HG03280 (cell line): ENCODE measurements at regions not wholly inside any gene's neighbourhood (a gene's known extent, or its start where the extent isn't known, plus 50 kb on each side); places are given as distances from the start of the nearest gene placed in this dataset.
"Not testable (repeated sequence)": the region's sequence is repeated elsewhere in the genome, so short reads cannot be mapped to it uniquely, and the experiment has no call there.

Experiments used
- ATAC-seq: cut with Tn5 transposase; IDR thresholded peaks from one replicate; pipeline ENCODE4 v1.9.1; 2021; ENCODE audit warnings: mild to moderate bottlenecking, moderate library complexity; ENCODE audit not compliant: unreplicated experiment

DNA sequence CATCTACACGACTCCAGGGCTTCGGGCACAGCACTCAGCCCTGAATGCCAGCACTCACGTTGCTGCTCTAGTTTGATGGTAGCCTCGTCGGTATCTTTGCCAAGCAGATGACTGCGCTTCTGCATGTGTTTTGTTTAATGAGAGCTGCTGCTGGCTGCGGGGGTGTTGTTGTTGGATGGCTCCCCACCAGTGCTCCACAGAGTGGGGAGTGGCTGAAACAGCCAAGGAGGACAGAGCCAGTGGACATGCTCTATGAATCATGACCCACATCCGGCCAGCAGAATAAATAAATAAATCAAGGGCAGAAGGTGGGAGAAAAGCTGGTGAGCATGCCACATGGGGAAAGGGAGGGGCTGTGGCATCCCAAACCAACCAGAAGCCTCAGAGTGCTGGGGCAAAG lies 131.2 kb upstream of the SOX11 start:
- ATAC-seq: no peak

DNA sequence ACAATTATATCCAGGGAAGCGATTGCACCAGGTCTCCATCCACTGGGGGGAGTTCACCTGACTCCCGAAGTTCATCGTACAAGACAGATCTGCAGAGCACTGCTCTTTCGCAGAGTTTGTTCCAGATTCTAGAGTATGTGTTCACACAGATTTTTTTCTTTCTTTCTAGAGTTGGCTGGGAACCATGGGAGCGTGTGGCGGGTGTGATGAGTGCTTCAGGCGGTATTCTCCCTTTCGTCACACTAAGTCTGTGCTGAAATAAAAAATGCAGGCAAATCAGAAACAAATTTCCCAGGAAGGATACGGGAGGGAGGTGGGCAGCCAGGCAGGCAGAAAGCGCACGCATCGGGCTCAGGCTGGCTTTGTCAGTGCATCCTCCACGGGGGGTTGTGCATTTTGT lies 129.8 kb upstream of the SOX11 start:
- ATAC-seq: no peak

DNA sequence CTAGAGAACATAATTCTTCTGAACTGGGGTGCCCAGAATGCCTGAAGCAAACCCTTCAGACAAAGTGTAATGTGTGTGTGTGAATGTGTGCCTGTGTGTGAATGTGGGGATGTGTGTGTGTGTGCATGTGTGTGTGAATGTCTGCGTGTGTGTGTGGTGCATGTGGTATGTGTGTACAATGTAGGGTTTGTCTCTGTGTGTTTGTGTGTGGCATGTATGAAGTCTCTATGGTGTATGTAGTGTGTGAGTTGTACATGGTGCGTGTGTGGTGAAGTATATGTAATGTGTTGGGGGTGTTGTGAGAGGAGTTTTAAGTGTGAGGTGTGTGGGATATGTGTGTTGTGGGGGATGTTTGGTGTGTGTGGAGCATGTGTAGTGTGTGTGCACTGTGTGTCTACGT lies 129.3 kb upstream of the SOX11 start:
- ATAC-seq: no peak

- no peak for ATAC-seq
These were observed 128.8 kb upstream of the SOX11 start for GRCh38 chr2:5563411-5563810.

DNA sequence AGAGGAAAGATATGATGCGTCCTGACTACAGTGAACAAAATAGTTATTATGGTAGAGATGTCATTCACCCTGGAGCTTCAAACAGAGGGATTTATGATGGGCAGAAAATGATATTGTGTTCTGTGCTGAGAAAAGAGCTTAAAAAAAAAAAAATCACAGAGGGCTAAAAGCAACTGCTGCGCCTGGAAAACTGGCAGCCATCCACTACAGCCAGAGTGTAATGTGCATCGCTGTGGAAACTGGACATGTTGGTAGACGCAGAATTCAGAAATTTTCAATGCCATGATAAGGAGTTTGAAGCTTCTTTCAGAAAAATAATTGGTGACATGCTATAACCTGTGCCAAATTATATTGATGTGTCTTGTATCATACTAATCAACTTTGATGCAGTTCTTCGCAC lies 122.9 kb upstream of the SOX11 start:
- ATAC-seq: no peak

GRCh38 chr2:5576015-5576414 lies 116.2 kb upstream of the SOX11 start:
- ATAC-seq: no peak

DNA sequence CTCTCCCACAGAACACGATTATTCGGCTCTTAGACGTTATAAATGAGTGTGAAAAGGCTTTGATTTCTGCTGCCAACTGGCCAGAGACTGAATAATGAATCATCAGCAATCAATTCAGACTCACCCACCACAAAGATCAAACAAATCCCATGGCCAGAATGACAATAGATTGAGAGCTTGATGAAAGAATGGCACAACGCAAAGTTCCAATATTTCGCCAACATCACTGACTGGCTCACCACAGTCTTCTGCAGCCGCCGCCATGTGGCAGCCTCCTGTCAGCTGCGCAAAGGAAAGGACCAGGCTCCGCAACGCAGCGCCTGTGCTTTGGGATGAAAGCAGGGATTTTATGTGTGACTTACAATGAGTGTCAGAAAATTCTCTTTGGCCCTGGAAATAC lies 104.4 kb upstream of the SOX11 start:
- no peak for ATAC-seq

DNA sequence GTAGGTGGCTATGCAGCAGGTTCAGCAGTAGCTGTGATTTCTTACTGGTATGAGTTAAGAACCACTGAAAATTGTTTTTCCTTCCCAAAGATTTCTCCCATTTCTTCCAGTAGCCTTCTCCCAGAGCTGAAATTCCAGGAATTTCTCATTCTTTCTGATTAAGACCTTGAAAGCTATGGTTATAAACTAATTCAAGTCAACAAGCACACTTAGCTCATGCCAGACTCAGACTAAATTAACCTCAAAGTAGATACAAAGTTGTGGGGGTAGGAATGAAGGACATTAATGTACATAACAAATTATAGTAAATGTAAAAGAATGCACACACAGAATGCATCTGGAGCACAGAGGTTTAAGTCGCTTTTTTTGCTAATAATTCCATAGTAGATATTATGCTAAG lies 103.6 kb upstream of the SOX11 start:
- no peak for ATAC-seq

DNA sequence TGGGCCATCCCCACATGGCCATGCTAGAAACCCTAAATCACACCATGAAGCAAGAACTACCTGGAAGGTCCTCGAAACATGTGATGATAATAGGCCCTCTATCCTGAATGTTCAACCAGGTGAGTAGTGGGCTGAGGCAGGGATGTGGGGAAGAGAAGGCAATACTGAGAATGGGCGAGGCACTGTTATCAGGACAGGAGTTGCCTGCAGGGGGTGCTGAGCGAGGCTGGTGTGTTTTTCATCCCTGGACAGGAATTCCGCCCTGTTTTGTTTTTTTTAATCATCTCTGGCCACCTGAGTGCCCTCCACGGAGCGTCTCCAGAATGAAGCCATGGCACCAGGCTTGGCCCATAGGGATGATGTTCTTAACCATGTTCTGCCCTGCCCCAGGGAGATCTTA lies 103.0 kb upstream of the SOX11 start:
- no peak for ATAC-seq

- no peak for ATAC-seq
These were observed 101.3 kb upstream of the SOX11 start for GRCh38 chr2:5590886-5591285.

- no peak for ATAC-seq
These were observed 99.3 kb upstream of the SOX11 start for GRCh38 chr2:5592916-5593315.

DNA sequence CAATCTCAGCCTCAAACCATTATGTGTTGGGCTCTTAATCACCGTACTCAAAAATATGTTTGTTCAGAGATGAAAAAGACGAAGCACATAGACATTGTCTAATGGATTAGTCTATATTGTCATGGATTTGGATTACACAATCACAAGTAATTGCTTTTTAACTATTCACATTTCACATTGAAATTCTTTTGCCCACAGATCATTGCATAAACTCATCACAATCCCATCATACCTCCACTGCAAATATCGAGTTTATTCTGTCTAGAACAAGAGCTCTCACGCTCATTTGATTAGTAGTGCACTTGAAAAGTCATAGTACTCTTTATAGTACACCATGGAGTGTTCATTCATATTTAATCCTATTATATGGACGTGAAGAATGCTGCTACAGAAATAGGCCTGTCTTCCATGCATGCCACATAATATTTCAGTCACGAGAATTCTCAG lies 97.9 kb upstream of the SOX11 start:
- no peak for ATAC-seq

DNA sequence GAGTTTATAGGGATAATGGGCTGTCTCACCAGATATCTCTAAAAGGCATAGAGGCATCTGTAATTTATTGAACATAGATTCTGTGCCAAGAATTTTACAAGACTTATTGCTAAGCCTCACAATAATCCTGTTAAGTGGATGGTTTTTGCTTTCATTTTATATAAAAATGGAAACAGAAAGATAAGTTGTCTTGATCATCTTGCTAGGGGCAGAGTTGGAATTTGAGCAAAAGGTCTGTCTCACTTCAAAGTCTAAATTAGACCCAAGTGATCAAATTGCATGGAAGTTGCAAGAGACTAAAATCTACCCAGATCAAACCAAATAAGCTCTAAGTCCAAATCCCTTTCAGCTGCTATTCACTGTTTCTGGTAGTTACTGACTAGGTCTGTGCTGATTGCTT lies 95.3 kb upstream of the SOX11 start:
- ATAC-seq: no peak

DNA sequence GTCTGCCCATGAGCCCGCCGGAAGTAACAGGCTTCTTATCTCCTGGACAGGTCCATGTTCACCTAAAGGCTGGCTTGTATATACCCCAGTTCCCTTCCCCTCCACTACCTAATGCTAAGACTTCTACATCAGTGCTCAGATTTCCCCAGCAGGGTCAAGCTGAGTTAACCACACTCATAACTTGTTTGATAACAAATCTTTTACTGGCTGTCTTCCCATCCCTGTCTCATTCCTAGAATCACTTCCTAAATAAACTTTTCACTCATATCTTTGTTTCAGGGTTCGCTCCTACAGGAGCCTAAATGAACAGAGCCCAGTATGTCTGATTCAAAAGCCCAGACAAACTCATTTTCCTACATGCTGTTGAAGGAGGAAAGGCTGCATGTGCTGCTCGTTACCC lies 94.0 kb upstream of the SOX11 start:
- no peak for ATAC-seq

- no peak for ATAC-seq
These were observed 83.0 kb upstream of the SOX11 start for GRCh38 chr2:5609201-5609600.

GRCh38 chr2:5612666-5613065 lies 79.5 kb upstream of the SOX11 start:
- ATAC-seq: no peak

DNA sequence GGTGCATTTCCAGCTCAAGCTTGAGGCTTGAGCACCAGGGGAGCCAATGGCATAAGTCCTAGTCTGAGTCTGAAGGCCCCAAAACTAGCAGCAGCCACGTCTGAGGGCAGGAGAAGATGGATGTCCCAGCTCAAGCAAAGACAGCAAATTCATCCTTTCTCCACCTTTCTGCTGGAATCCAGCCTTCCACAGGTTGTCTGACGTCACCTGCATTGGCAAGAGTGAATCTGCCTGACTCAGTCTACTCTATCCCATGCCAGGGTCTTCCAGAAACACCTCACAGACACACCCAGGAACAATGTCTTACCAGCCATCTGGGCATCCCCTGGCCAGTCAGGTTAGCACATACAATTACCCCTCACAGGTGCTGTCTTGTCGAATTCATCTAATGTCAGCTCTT lies 76.2 kb upstream of the SOX11 start:
- ATAC-seq: no peak

DNA sequence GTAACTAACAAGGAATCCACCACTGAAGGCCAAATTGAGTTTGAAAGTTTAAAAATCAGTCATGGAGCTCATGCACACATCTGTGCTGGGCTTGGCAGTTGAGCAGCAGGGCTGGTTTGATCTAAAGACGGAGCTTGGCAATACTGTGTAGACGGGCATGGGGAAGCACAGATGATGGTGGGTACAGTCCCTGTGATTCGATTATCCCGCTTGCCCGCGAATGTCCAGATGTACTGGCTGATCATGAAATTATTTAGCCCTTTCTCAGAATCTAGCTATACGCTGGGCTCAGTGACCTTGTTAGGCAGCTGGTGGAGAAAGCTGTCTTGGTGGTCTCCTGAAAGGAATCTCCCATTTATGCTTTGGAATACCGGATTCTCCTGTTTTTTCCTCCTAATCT lies 74.8 kb upstream of the SOX11 start:
- no peak for ATAC-seq

DNA sequence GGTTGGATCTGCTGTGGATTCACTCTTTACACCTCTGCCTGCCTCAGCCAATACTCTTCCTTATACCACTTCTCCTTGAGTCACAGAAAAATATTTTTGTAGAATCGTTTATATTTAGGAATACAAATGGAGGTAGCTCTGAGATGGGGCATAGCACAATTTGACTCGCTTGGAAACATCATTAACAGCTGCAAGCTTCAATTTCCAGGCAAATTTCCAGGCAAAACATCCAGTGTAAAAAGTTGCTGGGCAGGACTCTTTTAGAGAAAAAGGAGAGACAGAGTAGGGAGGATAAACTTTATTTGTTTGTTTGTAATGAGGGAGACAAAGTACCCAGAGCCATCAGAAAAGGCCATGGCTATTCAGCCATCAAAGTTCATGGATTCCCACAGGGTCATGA lies 74.4 kb upstream of the SOX11 start:
- ATAC-seq: no peak

- no peak for ATAC-seq
These were observed 73.9 kb upstream of the SOX11 start for GRCh38 chr2:5618271-5618670.

DNA sequence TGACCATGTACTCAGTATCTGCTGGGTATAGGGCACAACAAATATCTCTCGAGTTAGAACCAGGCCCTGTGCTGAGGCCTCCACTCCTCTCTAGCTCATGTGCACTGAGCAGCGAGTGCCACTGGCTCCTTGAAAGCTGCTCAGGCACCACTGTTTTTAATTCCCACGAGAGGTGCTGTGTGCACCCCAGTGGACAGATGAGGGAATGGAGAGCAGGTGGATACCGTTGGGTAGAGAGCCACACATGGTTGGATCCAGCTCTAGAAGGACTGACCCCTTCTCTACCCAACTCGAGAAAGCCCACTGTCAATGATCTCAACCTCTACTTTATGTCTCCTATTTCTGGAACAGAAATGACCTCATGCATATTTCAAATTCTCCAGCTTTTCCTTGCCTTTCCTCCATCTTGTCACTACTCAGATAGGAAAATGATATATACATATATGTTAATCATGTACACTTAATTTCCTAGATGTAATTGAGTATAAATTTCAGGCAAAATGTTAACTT lies 66.6 kb upstream of the SOX11 start:
- not testable (repeated sequence) for ATAC-seq

- not testable (repeated sequence) for ATAC-seq
These were observed 63.7 kb upstream of the SOX11 start for GRCh38 chr2:5628484-5628883.

- ATAC-seq: not testable (repeated sequence)
These were observed 62.7 kb upstream of the SOX11 start for GRCh38 chr2:5629510-5629909.

DNA sequence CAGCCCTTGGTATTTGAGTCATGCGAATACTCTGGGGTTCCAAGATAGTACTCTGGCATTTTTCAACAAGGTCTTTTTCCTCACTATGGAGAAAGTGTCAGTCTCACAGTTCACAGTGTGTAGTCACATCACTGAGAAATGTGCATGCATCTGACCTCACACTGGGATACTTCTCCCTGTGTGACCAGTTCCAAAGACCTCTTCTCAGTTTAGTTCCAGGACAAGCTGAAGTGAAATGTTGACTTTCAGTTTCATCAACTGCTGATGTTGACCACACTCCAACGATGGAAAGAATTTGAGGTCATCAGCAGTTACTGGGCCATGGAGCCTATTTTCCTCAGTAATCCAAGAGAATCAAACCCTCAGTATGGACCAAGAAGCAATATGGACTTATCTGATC lies 55.1 kb upstream of the SOX11 start:
- ATAC-seq: not testable (repeated sequence)
